Neutrophil (primary cell): ENCODE measurements at regions not wholly inside any gene's neighbourhood (a gene's known extent, or its start where the extent isn't known, plus 50 kb on each side); places are given as distances from the start of the nearest gene placed in this dataset.

Source experiments
- H3K27ac ChIP-seq: fragments of 200-600 bp; sonication (generic); 2 replicates; pipeline ENCODE4 v1.5.1; 2016; ENCODE audit warnings: mild to moderate bottlenecking, moderate library complexity
- H3K27me3 ChIP-seq: fragments of 200-600 bp; sonication (generic); 2 replicates; pipeline ENCODE4 v1.6.0; 2016; ENCODE audit warnings: mild to moderate bottlenecking
- H3K36me3 ChIP-seq: fragments of 200-600 bp; sonication (generic); 2 replicates; pipeline ENCODE4 v1.5.1; 2017
- H3K4me1 ChIP-seq, 2 experiments: fragments of 200-600 bp in 1 of 2; sonication (generic) in 1 of 2; 1 replicate in 1 of 2; 2 replicates in 1 of 2; pipeline versions ENCODE4 v1.5.1 to v1.6.1; 2013 to 2016; ENCODE audit warnings: low read depth in 1 of 2, low read length in 1 of 2, mild to moderate bottlenecking in 1 of 2, moderate library complexity in 1 of 2; ENCODE audit not compliant: control insufficient read depth in 1 of 2, insufficient read depth in 1 of 2
- H3K4me3 ChIP-seq, 2 experiments: fragments of 200-600 bp in 1 of 2; sonication (generic) in 1 of 2; 1 replicate in 1 of 2; 2 replicates in 1 of 2; pipeline ENCODE4 v1.5.1; 2013 to 2016; ENCODE audit warnings: low read depth in 1 of 2, low read length in 1 of 2, mild to moderate bottlenecking in 1 of 2, moderate library complexity in 1 of 2
- H3K9me3 ChIP-seq: fragments of 200-600 bp; sonication (generic); 2 replicates; pipeline ENCODE4 v1.5.1; 2016
- TF ChIP-seq, protein P1 (sequence below): fragments of 200-600 bp; sonication (generic); IDR thresholded peaks from 2 replicates; pipeline ENCODE4 v1.5.1; 2016; ENCODE audit warnings: antibody characterized with exemption

DNA sequence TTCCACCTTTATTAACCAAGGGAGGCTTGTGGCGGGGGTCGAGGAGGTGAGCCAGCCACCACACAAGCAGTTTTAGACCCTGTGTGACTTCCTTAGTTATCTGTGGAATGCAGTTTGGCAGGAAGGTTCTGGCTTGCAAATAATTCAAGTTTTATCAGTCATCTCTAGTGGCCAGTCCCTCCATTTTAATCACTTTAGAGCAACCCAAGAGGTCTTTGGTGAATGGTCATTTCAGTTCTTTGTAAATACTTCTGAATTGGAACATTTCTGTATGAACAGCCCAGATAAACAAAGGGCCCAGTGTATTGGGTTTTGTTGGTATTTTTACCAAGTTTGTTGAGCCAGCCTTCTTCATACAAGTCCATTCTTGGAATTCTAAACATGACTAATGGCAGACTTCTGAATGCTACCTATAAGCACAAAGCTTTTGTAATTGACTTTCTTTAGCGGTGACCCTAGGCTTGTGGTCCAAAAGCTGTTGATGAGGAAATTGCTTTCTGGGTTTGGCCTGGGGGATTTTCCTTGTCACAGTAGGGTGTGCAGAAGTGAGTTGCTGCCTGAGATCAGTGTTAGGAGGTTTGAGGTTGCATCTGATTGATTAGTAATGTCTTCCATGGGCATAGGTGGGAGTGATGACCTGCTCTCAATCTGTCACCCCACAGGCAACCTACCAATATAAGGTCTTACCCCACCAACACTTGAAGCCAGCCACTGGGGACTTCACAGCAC is 193.3 kb upstream of the TOPAZ1 start:
- no peak overlapping the region for H3K27ac ChIP-seq

DNA sequence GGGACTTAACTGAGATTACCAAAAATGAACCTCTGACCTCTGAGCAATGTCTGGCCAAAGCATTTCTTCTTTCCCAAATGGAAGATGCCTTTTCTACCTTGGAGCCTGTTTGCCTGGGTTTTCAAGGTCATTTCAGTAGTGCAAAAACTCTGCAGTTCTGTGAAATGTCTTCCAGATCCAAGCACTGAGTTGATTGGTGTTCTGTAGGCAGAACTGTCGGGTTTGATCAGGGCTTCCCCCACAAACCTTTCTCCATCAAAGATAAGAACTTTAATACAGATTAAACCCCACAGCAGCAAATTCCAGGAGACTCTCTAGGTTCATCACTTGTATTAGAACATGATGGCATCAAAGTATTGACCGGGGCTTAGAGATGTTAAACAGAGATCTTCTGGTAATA is 192.7 kb upstream of the TOPAZ1 start:
- Histone ChIP-seq H3K4me3 (no peak overlapping the region), H3K4me1 (no peaks in the 10 kb centered on the region), H3K27me3 (peaks cover 12% of the 10 kb centered on the region), H3K27ac (no peak overlapping the region), H3K9me3 (no peaks in the 10 kb centered on the region), H3K36me3 (no peaks in the 10 kb centered on the region)
- TF ChIP-seq, protein P1, sequence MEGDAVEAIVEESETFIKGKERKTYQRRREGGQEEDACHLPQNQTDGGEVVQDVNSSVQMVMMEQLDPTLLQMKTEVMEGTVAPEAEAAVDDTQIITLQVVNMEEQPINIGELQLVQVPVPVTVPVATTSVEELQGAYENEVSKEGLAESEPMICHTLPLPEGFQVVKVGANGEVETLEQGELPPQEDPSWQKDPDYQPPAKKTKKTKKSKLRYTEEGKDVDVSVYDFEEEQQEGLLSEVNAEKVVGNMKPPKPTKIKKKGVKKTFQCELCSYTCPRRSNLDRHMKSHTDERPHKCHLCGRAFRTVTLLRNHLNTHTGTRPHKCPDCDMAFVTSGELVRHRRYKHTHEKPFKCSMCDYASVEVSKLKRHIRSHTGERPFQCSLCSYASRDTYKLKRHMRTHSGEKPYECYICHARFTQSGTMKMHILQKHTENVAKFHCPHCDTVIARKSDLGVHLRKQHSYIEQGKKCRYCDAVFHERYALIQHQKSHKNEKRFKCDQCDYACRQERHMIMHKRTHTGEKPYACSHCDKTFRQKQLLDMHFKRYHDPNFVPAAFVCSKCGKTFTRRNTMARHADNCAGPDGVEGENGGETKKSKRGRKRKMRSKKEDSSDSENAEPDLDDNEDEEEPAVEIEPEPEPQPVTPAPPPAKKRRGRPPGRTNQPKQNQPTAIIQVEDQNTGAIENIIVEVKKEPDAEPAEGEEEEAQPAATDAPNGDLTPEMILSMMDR = no peak

More for the DNA sequence above, 193.3 kb upstream of the TOPAZ1 start:
- Histone ChIP-seq H3K4me1 (no peaks in the 10 kb centered on the region), H3K4me3 (no peak overlapping the region), H3K36me3 (no peaks in the 10 kb centered on the region), H3K27me3 (peaks cover 12% of the 10 kb centered on the region), H3K9me3 (no peaks in the 10 kb centered on the region)
- TF ChIP-seq, protein P1 = no peak

DNA sequence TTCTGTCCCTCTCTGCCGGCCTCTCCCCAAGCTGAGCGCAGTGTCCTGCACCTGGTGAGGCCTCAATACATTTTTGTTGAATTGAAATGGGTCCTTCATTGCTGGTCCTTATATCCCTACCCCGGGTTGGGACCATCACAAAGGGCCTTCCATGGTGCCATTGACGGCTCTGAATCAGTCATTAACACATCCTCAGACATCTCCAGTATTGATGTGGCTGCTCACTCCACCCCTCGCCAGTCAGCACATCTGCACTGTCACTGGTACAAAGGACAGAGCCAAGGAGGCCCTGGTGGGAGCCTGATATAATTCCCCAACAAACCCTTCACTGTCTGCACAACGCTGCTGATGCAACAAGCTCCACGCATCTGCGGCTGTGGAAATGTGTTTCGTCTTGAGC is 191.6 kb upstream of the TOPAZ1 start:
- TF ChIP-seq, protein P1 = no peak
- H3K27ac ChIP-seq = no peak overlapping the region
- H3K9me3 ChIP-seq = no peaks in the 10 kb centered on the region
- H3K4me3 ChIP-seq = no peak overlapping the region
- peaks cover 12% of the 10 kb centered on the region for H3K27me3 ChIP-seq
- no peaks in the 10 kb centered on the region for H3K36me3 ChIP-seq
- no peaks in the 10 kb centered on the region for H3K4me1 ChIP-seq

DNA sequence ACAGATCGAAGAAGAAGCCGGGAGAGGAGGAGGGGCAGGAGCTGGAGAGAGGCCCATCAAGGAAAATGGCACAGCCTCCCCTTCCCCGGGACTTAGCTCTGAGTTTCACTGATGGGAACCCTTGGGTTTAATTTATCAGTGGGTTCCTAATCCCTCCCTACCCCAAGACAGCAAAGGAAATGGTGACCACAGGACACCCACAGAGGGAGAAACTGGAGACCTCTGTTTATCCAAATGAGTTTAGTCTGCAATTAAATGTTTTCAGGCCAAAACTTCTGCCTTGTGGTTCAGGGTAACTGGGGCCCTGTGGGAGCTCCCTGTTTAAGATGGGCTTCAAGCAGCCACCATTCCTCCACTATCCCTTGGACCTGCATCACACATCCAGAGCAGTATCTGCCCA is 190.8 kb upstream of the TOPAZ1 start:
- Histone ChIP-seq H3K4me3 (no peak overlapping the region), H3K27me3 (peaks cover 12% of the 10 kb centered on the region), H3K27ac (no peak overlapping the region), H3K4me1 (no peaks in the 10 kb centered on the region), H3K36me3 (no peaks in the 10 kb centered on the region), H3K9me3 (no peaks in the 10 kb centered on the region)
- TF ChIP-seq, protein P1 = no peak

DNA sequence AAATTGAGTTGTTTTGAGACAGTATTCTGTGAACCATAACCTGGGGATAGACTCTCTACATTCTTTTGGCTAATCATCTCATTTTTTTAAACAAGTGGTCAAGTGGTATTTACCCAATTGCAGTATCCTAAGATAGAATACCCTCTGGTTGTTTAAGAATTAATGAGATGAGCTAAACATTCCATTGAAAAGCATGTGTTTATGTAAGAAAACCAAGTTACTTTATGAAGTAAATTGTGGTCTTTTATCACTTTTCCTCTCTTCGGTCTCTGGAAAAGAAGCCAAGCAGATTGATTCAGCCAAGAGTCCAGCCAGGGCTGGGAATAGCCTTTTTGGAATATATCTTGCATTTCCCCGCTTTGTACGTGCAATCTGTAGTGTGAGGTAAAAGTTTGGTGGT is 185.7 kb upstream of the TOPAZ1 start:
- H3K4me1 ChIP-seq = no peaks in the 10 kb centered on the region
- no peaks in the 10 kb centered on the region for H3K9me3 ChIP-seq
- H3K27ac ChIP-seq = no peak overlapping the region
- TF ChIP-seq, protein P1 = no peak
- no peak overlapping the region for H3K4me3 ChIP-seq
- H3K36me3 ChIP-seq = no peaks in the 10 kb centered on the region
- H3K27me3 ChIP-seq = peaks cover 32% of the 10 kb centered on the region
